GM23338 (cell line): ENCODE measurements at regions not wholly inside any gene's neighbourhood (a gene's known extent, or its start where the extent isn't known, plus 50 kb on each side); places are given as distances from the start of the nearest gene placed in this dataset.

ENCODE experiments used
- ATAC-seq: fragments of 200-7000 bp; cut with Tn5 transposase; 3 replicates; pipeline ENCODE4 v1.9.1; 2020
- DNase-seq: peaks from one replicate; pipeline ENCODE4 v3.0.0-alpha.2; 2015; ENCODE audit warnings: low spot score
- H2AFZ ChIP-seq: fragments of 200-600 bp; sonication (generic); 2 replicates; pipeline ENCODE4 v1.8.0; 2016; ENCODE audit warnings: antibody characterized with exemption, mild to moderate bottlenecking, moderate library complexity
- H3F3A ChIP-seq: fragments of 200-600 bp; sonication (generic); replicated peaks from 2 replicates; pipeline ENCODE4 v1.8.0; 2017; ENCODE audit warnings: antibody characterized with exemption, mixed run types, low read depth
- H3K27ac ChIP-seq: fragments of 200-600 bp; sonication (generic); 2 replicates; pipeline ENCODE4 v1.6.1; 2016; ENCODE audit warnings: low read depth
- H3K27me3 ChIP-seq: fragments of 200-600 bp; sonication (generic); 2 replicates; pipeline ENCODE4 v1.8.0; 2016; ENCODE audit warnings: mild to moderate bottlenecking, mixed run types, moderate library complexity; ENCODE audit not compliant: insufficient read depth
- H3K36me3 ChIP-seq: fragments of 200-600 bp; sonication (generic); 2 replicates; pipeline ENCODE4 v1.8.0; 2016; ENCODE audit warnings: mild to moderate bottlenecking; ENCODE audit not compliant: insufficient read depth
- H3K4me1 ChIP-seq: fragments of 200-600 bp; sonication (generic); 2 replicates; pipeline ENCODE4 v1.8.0; 2016; ENCODE audit warnings: mild to moderate bottlenecking, moderate library complexity; ENCODE audit not compliant: insufficient read depth
- H3K4me2 ChIP-seq: fragments of 200-600 bp; sonication (generic); 2 replicates; pipeline ENCODE4 v1.7.1; 2017; ENCODE audit warnings: mixed run types
- H3K4me3 ChIP-seq: fragments of 200-600 bp; sonication (generic); 2 replicates; pipeline ENCODE4 v1.6.1; 2016; ENCODE audit warnings: mixed run types
- H3K79me2 ChIP-seq: fragments of 200-600 bp; sonication (generic); replicated peaks from 2 replicates; pipeline ENCODE4 v1.8.0; 2017; ENCODE audit warnings: mild to moderate bottlenecking; ENCODE audit not compliant: insufficient read depth
- H3K9me2 ChIP-seq: fragments of 200-600 bp; sonication (generic); 2 replicates; pipeline ENCODE4 v1.8.0; 2017; ENCODE audit not compliant: insufficient read depth
- H4K20me1 ChIP-seq: fragments of 200-600 bp; sonication (generic); replicated peaks from 2 replicates; pipeline ENCODE4 v1.8.0; 2017; ENCODE audit warnings: mild to moderate bottlenecking; ENCODE audit not compliant: insufficient read depth
- H3K27ac Mint-ChIP-seq: 2 replicates; pipeline ENCODE4 v1.8.0; 2020; ENCODE audit warnings: inconsistent platforms, mild to moderate bottlenecking, moderate library complexity, mixed read lengths
- H3K27me3 Mint-ChIP-seq: 3 replicates; pipeline ENCODE4 v1.8.0; 2022; ENCODE audit warnings: low read depth, mild to moderate bottlenecking, moderate library complexity, mixed read lengths, inconsistent platforms; ENCODE audit not compliant: insufficient read depth, poor library complexity
- H3K36me3 Mint-ChIP-seq: 3 replicates; pipeline ENCODE4 v1.8.0; 2021; ENCODE audit warnings: low read depth, mild to moderate bottlenecking, inconsistent platforms, moderate library complexity, mixed read lengths
- H3K4me1 Mint-ChIP-seq: 3 replicates; pipeline ENCODE4 v1.8.0; 2020; ENCODE audit warnings: mild to moderate bottlenecking, inconsistent platforms, mixed read lengths
- H3K4me3 Mint-ChIP-seq: 3 replicates; pipeline ENCODE4 v1.8.0; 2021; ENCODE audit warnings: moderate library complexity, mild to moderate bottlenecking, inconsistent platforms, mixed read lengths
- H3K9me3 Mint-ChIP-seq: 3 replicates; pipeline ENCODE4 v1.8.0; 2020; ENCODE audit warnings: moderate library complexity, mild to moderate bottlenecking, inconsistent platforms, mixed read lengths
- CREB1 ChIP-seq: fragments of 250-450 bp; sonication (Bioruptor Pico); IDR thresholded peaks from 2 replicates; pipeline ENCODE4 v1.5.0; 2020; ENCODE audit warnings: low read depth, mild to moderate bottlenecking, moderate library complexity
- EZH2 ChIP-seq: fragments of 200-600 bp; sonication (generic); IDR thresholded peaks from one replicate; pipeline ENCODE4 v1.8.0; 2017; ENCODE audit warnings: antibody characterized with exemption, mild to moderate bottlenecking, low read depth; ENCODE audit not compliant: unreplicated experiment
- EZH2phosphoT487 ChIP-seq: fragments of 200-600 bp; sonication (generic); IDR thresholded peaks from one replicate; pipeline ENCODE4 v1.8.1; 2018; ENCODE audit warnings: antibody characterized with exemption; ENCODE audit not compliant: unreplicated experiment
- JUNB ChIP-seq: IDR thresholded peaks from one replicate; pipeline ENCODE4 v1.6.1; 2016; ENCODE audit warnings: antibody characterized with exemption; ENCODE audit not compliant: unreplicated experiment
- POLR2AphosphoS5 ChIP-seq: IDR thresholded peaks from 2 replicates; pipeline ENCODE4 v1.6.1; 2016; ENCODE audit warnings: antibody characterized with exemption, low read depth
- REST ChIP-seq: IDR thresholded peaks from one replicate; pipeline ENCODE4 v1.6.1; 2018; ENCODE audit warnings: antibody characterized with exemption; ENCODE audit not compliant: unreplicated experiment
- TF ChIP-seq, protein P1 (sequence below): IDR thresholded peaks from 2 replicates; pipeline ENCODE4 v1.6.1; 2016; ENCODE audit warnings: antibody characterized with exemption
- TF ChIP-seq, protein P2 (sequence below): fragments of 250-450 bp; sonication (Bioruptor Pico); IDR thresholded peaks from 2 replicates; pipeline ENCODE4 v1.5.0; 2020; ENCODE audit warnings: mild to moderate bottlenecking, moderate library complexity

DNA sequence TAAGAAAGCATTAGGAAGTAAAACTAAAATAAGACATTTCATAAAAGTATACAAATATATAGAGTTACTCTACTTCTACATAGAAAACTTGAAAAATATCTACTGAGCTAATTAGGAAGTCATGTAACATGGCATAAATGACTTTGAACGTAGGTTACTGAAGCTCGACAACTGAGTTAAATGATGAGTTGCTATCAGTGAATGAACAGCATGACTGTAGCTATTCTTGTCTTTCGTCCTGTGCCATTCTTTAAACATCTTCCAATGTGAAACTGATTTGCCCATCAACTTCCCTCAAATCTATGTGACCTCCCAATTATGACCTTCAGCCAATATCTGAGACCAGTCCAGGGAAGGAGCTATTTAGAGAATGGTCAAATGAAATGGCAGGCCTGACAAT lies 113.5 kb upstream of the NEBL start:
- Mint-ChIP-seq H3K4me1 (no peaks in the 10 kb centered on the region), H3K4me3 (no peak overlapping the region), H3K27ac (no peak overlapping the region), H3K9me3 (no peaks in the 10 kb centered on the region), H3K27me3 (peaks cover 2% of the 10 kb centered on the region), H3K36me3 (no peaks in the 10 kb centered on the region)
- TF ChIP-seq REST (no peak), EZH2phosphoT487 (no peak), JUNB (no peak), EZH2 (no peak), POLR2AphosphoS5 (no peak), CREB1 (no peak)
- TF ChIP-seq, protein P1, sequence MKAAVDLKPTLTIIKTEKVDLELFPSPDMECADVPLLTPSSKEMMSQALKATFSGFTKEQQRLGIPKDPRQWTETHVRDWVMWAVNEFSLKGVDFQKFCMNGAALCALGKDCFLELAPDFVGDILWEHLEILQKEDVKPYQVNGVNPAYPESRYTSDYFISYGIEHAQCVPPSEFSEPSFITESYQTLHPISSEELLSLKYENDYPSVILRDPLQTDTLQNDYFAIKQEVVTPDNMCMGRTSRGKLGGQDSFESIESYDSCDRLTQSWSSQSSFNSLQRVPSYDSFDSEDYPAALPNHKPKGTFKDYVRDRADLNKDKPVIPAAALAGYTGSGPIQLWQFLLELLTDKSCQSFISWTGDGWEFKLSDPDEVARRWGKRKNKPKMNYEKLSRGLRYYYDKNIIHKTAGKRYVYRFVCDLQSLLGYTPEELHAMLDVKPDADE: no peak
- TF ChIP-seq, protein P2, sequence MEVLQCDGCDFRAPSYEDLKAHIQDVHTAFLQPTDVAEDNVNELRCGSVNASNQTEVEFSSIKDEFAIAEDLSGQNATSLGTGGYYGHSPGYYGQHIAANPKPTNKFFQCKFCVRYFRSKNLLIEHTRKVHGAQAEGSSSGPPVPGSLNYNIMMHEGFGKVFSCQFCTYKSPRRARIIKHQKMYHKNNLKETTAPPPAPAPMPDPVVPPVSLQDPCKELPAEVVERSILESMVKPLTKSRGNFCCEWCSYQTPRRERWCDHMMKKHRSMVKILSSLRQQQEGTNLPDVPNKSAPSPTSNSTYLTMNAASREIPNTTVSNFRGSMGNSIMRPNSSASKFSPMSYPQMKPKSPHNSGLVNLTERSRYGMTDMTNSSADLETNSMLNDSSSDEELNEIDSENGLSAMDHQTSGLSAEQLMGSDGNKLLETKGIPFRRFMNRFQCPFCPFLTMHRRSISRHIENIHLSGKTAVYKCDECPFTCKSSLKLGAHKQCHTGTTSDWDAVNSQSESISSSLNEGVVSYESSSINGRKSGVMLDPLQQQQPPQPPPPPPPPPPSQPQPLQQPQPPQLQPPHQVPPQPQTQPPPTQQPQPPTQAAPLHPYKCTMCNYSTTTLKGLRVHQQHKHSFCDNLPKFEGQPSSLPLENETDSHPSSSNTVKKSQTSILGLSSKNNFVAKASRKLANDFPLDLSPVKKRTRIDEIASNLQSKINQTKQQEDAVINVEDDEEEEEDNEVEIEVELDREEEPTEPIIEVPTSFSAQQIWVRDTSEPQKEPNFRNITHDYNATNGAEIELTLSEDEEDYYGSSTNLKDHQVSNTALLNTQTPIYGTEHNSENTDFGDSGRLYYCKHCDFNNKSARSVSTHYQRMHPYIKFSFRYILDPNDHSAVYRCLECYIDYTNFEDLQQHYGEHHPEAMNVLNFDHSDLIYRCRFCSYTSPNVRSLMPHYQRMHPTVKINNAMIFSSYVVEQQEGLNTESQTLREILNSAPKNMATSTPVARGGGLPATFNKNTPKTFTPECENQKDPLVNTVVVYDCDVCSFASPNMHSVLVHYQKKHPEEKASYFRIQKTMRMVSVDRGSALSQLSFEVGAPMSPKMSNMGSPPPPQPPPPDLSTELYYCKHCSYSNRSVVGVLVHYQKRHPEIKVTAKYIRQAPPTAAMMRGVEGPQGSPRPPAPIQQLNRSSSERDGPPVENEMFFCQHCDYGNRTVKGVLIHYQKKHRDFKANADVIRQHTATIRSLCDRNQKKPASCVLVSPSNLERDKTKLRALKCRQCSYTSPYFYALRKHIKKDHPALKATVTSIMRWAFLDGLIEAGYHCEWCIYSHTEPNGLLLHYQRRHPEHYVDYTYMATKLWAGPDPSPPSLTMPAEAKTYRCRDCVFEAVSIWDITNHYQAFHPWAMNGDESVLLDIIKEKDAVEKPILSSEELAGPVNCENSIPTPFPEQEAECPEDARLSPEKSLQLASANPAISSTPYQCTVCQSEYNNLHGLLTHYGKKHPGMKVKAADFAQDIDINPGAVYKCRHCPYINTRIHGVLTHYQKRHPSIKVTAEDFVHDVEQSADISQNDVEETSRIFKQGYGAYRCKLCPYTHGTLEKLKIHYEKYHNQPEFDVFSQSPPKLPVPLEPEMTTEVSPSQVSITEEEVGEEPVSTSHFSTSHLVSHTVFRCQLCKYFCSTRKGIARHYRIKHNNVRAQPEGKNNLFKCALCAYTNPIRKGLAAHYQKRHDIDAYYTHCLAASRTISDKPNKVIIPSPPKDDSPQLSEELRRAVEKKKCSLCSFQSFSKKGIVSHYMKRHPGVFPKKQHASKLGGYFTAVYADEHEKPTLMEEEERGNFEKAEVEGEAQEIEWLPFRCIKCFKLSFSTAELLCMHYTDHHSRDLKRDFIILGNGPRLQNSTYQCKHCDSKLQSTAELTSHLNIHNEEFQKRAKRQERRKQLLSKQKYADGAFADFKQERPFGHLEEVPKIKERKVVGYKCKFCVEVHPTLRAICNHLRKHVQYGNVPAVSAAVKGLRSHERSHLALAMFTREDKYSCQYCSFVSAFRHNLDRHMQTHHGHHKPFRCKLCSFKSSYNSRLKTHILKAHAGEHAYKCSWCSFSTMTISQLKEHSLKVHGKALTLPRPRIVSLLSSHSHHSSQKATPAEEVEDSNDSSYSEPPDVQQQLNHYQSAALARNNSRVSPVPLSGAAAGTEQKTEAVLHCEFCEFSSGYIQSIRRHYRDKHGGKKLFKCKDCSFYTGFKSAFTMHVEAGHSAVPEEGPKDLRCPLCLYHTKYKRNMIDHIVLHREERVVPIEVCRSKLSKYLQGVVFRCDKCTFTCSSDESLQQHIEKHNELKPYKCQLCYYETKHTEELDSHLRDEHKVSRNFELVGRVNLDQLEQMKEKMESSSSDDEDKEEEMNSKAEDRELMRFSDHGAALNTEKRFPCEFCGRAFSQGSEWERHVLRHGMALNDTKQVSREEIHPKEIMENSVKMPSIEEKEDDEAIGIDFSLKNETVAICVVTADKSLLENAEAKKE (CRISPR knock-in tag): no peak
- no peak for DNase-seq
- ATAC-seq: no peak
- H3K4me1 ChIP-seq: no peaks in the 10 kb centered on the region
- no peak overlapping the region for H3K4me2 ChIP-seq
- no peak overlapping the region for H3K27ac ChIP-seq
- H4K20me1 ChIP-seq: no peaks in the 10 kb centered on the region
- H3K36me3 ChIP-seq: no peaks in the 10 kb centered on the region
- no peaks in the 10 kb centered on the region for H3F3A ChIP-seq
- no peaks in the 10 kb centered on the region for H3K27me3 ChIP-seq
- no peaks in the 10 kb centered on the region for H3K9me2 ChIP-seq
- no peaks in the 10 kb centered on the region for H3K79me2 ChIP-seq
- no peak overlapping the region for H3K4me3 ChIP-seq
- H2AFZ ChIP-seq: no peak overlapping the region
